Vagina (tissue), 2 donors: ENCODE measurements at regions not wholly inside any gene's neighbourhood (a gene's known extent, or its start where the extent isn't known, plus 50 kb on each side); places are given as distances from the start of the nearest gene placed in this dataset.

ENCODE experiments used
- DNase-seq, 2 donors: peaks; one replicate each; pipeline ENCODE4 v3.0.0-alpha.2; 2017; ENCODE audit errors: extremely low spot score in 2 of 2
- H3K27ac ChIP-seq: fragments of 200-600 bp; sonication (generic); one replicate; pipeline ENCODE4 v1.5.1; 2019
- H3K27me3 ChIP-seq: fragments of 200-600 bp; sonication (generic); one replicate; pipeline ENCODE4 v1.5.1; 2019
- H3K36me3 ChIP-seq, 2 donors: fragments of 200-600 bp; sonication (generic); one replicate each; pipeline ENCODE4 v1.5.1; 2017 to 2019
- H3K4me1 ChIP-seq: fragments of 200-600 bp; sonication (generic); one replicate; pipeline ENCODE4 v1.5.1; 2019
- H3K4me3 ChIP-seq, 2 donors: fragments of 200-600 bp; sonication (generic); 1 replicate in 1 of 2; 2 replicates in 1 of 2; pipeline ENCODE4 v1.5.1; 2016 to 2019
- H3K9me3 ChIP-seq: fragments of 200-600 bp; sonication (generic); one replicate; pipeline ENCODE4 v1.5.1; 2019
- CTCF ChIP-seq, 3 experiments: fragments of 450-650 bp in 2 of 3; fragments of 200-600 bp in 1 of 3; sonication (generic) in 1 of 3; IDR thresholded peaks; one replicate each; pipeline ENCODE4 v1.5.1; 2017 to 2019; ENCODE audit warnings: antibody characterized with exemption in 3 of 3, mild to moderate bottlenecking in 2 of 3, moderate library complexity in 2 of 3
- POLR2A ChIP-seq, 2 donors: fragments of 450-650 bp; IDR thresholded peaks; one replicate each; pipeline ENCODE4 v1.6.1; 2017; ENCODE audit warnings: antibody characterized with exemption in 2 of 2, mild to moderate bottlenecking in 2 of 2, moderate library complexity in 2 of 2
- POLR2AphosphoS5 ChIP-seq, 2 donors: sonication (generic); formaldehyde crosslinking; IDR thresholded peaks; one replicate each; pipeline ENCODE4 v1.9.0; 2017; ENCODE audit warnings: antibody characterized with exemption in 2 of 2, mild to moderate bottlenecking in 2 of 2, low read depth in 1 of 2; ENCODE audit not compliant: insufficient read depth in 1 of 2
- intact Hi-C: fragments of 100-400 bp; cut with DNase I; formaldehyde crosslinking; loops from one replicate; pipeline ENCODE4 v1.15.1; 2023

- Histone ChIP-seq H3K9me3 (no peaks in the 10 kb centered on the region), H3K27me3 (no peaks in the 10 kb centered on the region), H3K36me3 (no peaks in the 10 kb centered on the region), H3K4me1 (no peaks in the 10 kb centered on the region), H3K27ac (no peak overlapping the region), H3K4me3 (no peak overlapping the region)
- no peak for TF ChIP-seq CTCF (IDR thresholded peaks at IDR 0.05)
- no peak for TF ChIP-seq POLR2A (IDR thresholded peaks at IDR 0.05)
- no peak for TF ChIP-seq POLR2AphosphoS5 (IDR thresholded peaks at IDR 0.05; ENCODE audit: insufficient read depth in 1 of 2, low read depth in 1 of 2)
- intact Hi-C loops: no loop called here
- DNase-seq: no peak
Measured at GRCh38 chr10:113434315-113434714, 118.5 kb upstream of the HABP2 start.

- no peaks in the 10 kb centered on the region for H3K27me3 ChIP-seq
- intact Hi-C loops: no loop called here
- no peak overlapping the region for H3K27ac ChIP-seq
- no peaks in the 10 kb centered on the region for H3K9me3 ChIP-seq
- no peak overlapping the region for H3K4me3 ChIP-seq
- H3K36me3 ChIP-seq: no peaks in the 10 kb centered on the region
- H3K4me1 ChIP-seq: no peaks in the 10 kb centered on the region
- TF ChIP-seq POLR2A (IDR thresholded peaks at IDR 0.05) (no peak), POLR2AphosphoS5 (IDR thresholded peaks at IDR 0.05; ENCODE audit: insufficient read depth in 1 of 2, low read depth in 1 of 2) (no peak), CTCF (IDR thresholded peaks at IDR 0.05) (no peak)
- DNase-seq: no peak
Measured at GRCh38 chr10:113434950-113435349, 117.9 kb upstream of the HABP2 start.

GRCh38 chr10:113435881-113436280, 117.0 kb upstream of the HABP2 start:
- TF ChIP-seq POLR2A (IDR thresholded peaks at IDR 0.05) (no peak), POLR2AphosphoS5 (IDR thresholded peaks at IDR 0.05; ENCODE audit: insufficient read depth in 1 of 2, low read depth in 1 of 2) (no peak), CTCF (IDR thresholded peaks at IDR 0.05) (no peak)
- H3K27me3 ChIP-seq: no peaks in the 10 kb centered on the region
- H3K4me1 ChIP-seq: no peaks in the 10 kb centered on the region
- no peak overlapping the region for H3K4me3 ChIP-seq
- H3K36me3 ChIP-seq: no peaks in the 10 kb centered on the region
- DNase-seq: no peak
- no peaks in the 10 kb centered on the region for H3K9me3 ChIP-seq
- no peak overlapping the region for H3K27ac ChIP-seq
- intact Hi-C loops: no loop called here

- TF ChIP-seq POLR2AphosphoS5 (IDR thresholded peaks at IDR 0.05; ENCODE audit: insufficient read depth in 1 of 2, low read depth in 1 of 2): no peak
- no peak for TF ChIP-seq CTCF (IDR thresholded peaks at IDR 0.05)
- TF ChIP-seq POLR2A (IDR thresholded peaks at IDR 0.05): no peak
- Histone ChIP-seq H3K4me3 (no peak overlapping the region), H3K9me3 (no peaks in the 10 kb centered on the region), H3K27ac (no peak overlapping the region), H3K27me3 (no peaks in the 10 kb centered on the region), H3K4me1 (no peaks in the 10 kb centered on the region), H3K36me3 (no peaks in the 10 kb centered on the region)
- intact Hi-C loops: no loop called here
- DNase-seq: no peak
Measured at GRCh38 chr10:113436851-113437250, 116.0 kb upstream of the HABP2 start.

GRCh38 chr10:113438652-113439051, 114.2 kb upstream of the HABP2 start:
- no peak overlapping the region for H3K4me3 ChIP-seq
- no peak for TF ChIP-seq POLR2AphosphoS5 (IDR thresholded peaks at IDR 0.05; ENCODE audit: insufficient read depth in 1 of 2, low read depth in 1 of 2)
- TF ChIP-seq CTCF (IDR thresholded peaks at IDR 0.05): no peak
- no peak for TF ChIP-seq POLR2A (IDR thresholded peaks at IDR 0.05)
- no peaks in the 10 kb centered on the region for H3K4me1 ChIP-seq
- H3K27me3 ChIP-seq: no peaks in the 10 kb centered on the region
- no peak for DNase-seq
- intact Hi-C loops: no loop called here
- H3K27ac ChIP-seq: no peak overlapping the region
- H3K36me3 ChIP-seq: no peaks in the 10 kb centered on the region
- H3K9me3 ChIP-seq: no peaks in the 10 kb centered on the region
